ENCODE measurements at regions not wholly inside any gene's neighbourhood (a gene's known extent, or its start where the extent isn't known, plus 50 kb on each side); places are given as distances from the start of the nearest gene placed in this dataset.

DNA sequence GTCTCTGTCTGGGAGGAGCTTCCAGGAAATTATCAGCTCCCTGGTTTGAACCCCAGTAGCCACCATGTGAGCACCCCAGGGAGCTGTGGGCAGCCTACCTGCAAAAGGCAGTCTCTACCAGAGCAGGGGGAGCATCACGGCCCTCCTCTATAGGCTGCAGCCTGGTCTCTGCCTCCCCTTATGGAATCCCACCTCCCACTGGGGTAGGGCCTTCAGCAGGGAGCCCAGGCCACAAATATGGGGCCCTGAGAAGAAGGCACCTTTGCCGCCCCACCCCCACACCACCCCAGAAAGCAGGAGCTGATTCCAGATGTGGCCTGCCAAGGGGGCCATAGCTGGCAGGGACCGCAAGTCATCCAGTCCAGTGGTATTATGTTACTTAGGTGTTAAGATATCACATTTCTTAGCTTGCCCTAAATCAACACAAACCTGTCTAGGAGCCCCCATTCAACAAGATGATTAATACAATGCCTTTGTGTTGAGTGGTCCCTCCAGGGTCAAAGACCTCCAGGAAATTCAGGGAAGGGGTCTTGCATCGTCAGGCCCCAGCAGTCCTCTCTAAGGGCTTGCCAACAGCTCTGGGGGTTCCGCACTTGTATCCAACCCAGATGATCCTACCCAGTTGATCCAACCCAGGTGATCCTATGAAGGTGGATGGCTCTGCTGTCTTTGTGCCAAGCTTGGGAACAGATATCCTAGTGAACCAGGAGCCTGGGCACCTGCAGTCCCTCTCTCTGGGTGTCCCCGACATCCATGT lies 114.9 kb downstream of the OAT start:
- H3K36me3 ChIP-seq (ENCODE audit: control insufficient read depth, insufficient read depth, low read length), result no peaks in the 10 kb centered on the region
- Mint-ChIP-seq H3K4me1 (ENCODE audit: low read depth, unreplicated experiment) (no peaks in the 10 kb centered on the region), H3K27me3 (ENCODE audit: insufficient read depth, unreplicated experiment) (no peaks in the 10 kb centered on the region), H3K9me3 (ENCODE audit: unreplicated experiment) (peaks cover 10% of the 10 kb centered on the region), H3K4me3 (ENCODE audit: unreplicated experiment) (no peak overlapping the region), H3K27ac (ENCODE audit: unreplicated experiment) (no peak overlapping the region), H3K36me3 (ENCODE audit: insufficient read depth, unreplicated experiment) (no peaks in the 10 kb centered on the region)
- DNase-seq, result peak in 1 of 2 experiments; percentile 7
- no peak overlapping the region for H3K4me3 ChIP-seq (ENCODE audit: low read depth, low read length)
- POLR2A ChIA-PET, result no interaction called here
- intact Hi-C loops (cut with micrococcal nuclease; ENCODE audit: unreplicated experiment), result no loop called here
- H3K27me3 ChIP-seq (replicated peaks; ENCODE audit: control insufficient read depth, insufficient read depth, low read length), result no peaks in the 10 kb centered on the region
- TF ChIP-seq, protein P1, sequence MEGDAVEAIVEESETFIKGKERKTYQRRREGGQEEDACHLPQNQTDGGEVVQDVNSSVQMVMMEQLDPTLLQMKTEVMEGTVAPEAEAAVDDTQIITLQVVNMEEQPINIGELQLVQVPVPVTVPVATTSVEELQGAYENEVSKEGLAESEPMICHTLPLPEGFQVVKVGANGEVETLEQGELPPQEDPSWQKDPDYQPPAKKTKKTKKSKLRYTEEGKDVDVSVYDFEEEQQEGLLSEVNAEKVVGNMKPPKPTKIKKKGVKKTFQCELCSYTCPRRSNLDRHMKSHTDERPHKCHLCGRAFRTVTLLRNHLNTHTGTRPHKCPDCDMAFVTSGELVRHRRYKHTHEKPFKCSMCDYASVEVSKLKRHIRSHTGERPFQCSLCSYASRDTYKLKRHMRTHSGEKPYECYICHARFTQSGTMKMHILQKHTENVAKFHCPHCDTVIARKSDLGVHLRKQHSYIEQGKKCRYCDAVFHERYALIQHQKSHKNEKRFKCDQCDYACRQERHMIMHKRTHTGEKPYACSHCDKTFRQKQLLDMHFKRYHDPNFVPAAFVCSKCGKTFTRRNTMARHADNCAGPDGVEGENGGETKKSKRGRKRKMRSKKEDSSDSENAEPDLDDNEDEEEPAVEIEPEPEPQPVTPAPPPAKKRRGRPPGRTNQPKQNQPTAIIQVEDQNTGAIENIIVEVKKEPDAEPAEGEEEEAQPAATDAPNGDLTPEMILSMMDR (IDR thresholded peaks at IDR 0.05; ENCODE audit: insufficient read depth in 1 of 2, low read depth in 1 of 2, low read length in 1 of 2, severe bottlenecking in 1 of 2, unreplicated experiment in 1 of 2), result no peak
- H3K4me1 ChIP-seq, result no peaks in the 10 kb centered on the region
- CTCF ChIA-PET, result no interaction called here
- no TSS peak for BruUV-seq (replicated peaks)
- peaks cover 8% of the 10 kb centered on the region for H3K9me3 ChIP-seq

GRCh38 chr10:124302951-124303505 lies 115.7 kb downstream of the OAT start:
- intact Hi-C loops (cut with micrococcal nuclease; ENCODE audit: unreplicated experiment), result no loop called here
- Histone ChIP-seq H3K36me3 (ENCODE audit: control insufficient read depth, insufficient read depth, low read length) (no peaks in the 10 kb centered on the region), H3K9me3 (peaks cover 8% of the 10 kb centered on the region), H3K4me3 (ENCODE audit: low read depth, low read length) (no peak overlapping the region), H3K27me3 (replicated peaks; ENCODE audit: control insufficient read depth, insufficient read depth, low read length) (no peaks in the 10 kb centered on the region), H3K4me1 (no peaks in the 10 kb centered on the region)
- no TSS peak for BruUV-seq (replicated peaks)
- Mint-ChIP-seq H3K27ac (ENCODE audit: unreplicated experiment) (no peak overlapping the region), H3K4me1 (ENCODE audit: low read depth, unreplicated experiment) (no peaks in the 10 kb centered on the region), H3K27me3 (ENCODE audit: insufficient read depth, unreplicated experiment) (no peaks in the 10 kb centered on the region), H3K36me3 (ENCODE audit: insufficient read depth, unreplicated experiment) (no peaks in the 10 kb centered on the region), H3K4me3 (ENCODE audit: unreplicated experiment) (no peak overlapping the region), H3K9me3 (ENCODE audit: unreplicated experiment) (peaks cover 10% of the 10 kb centered on the region)
- TF ChIP-seq, protein P1 (IDR thresholded peaks at IDR 0.05; ENCODE audit: insufficient read depth in 1 of 2, low read depth in 1 of 2, low read length in 1 of 2, severe bottlenecking in 1 of 2, unreplicated experiment in 1 of 2), result no peak
- DNase-seq, result peak in 1 of 2 experiments; percentile 16
- CTCF ChIA-PET, result no interaction called here
- POLR2A ChIA-PET, result no interaction called here

GRCh38 chr10:124301736-124302135 lies 117.0 kb downstream of the OAT start:
- Mint-ChIP-seq H3K27me3 (ENCODE audit: insufficient read depth, unreplicated experiment) (no peaks in the 10 kb centered on the region), H3K27ac (ENCODE audit: unreplicated experiment) (no peak overlapping the region), H3K36me3 (ENCODE audit: insufficient read depth, unreplicated experiment) (no peaks in the 10 kb centered on the region), H3K4me1 (ENCODE audit: low read depth, unreplicated experiment) (no peaks in the 10 kb centered on the region), H3K9me3 (ENCODE audit: unreplicated experiment) (peaks cover 10% of the 10 kb centered on the region), H3K4me3 (ENCODE audit: unreplicated experiment) (no peak overlapping the region)
- Histone ChIP-seq H3K4me3 (ENCODE audit: low read depth, low read length) (no peak overlapping the region), H3K27me3 (replicated peaks; ENCODE audit: control insufficient read depth, insufficient read depth, low read length) (no peaks in the 10 kb centered on the region), H3K9me3 (peaks cover 8% of the 10 kb centered on the region), H3K36me3 (ENCODE audit: control insufficient read depth, insufficient read depth, low read length) (no peaks in the 10 kb centered on the region), H3K4me1 (no peaks in the 10 kb centered on the region)
- ChIA-PET POLR2A (no interaction called here), CTCF (interaction anchor here (0.8 kb wide), 1 partner anchor 307 kb away, joined by 3 read pairs; no protein-coding TSS in a partner anchor)
- peak in 1 of 2 experiments; percentile 8 for DNase-seq
- no TSS peak for BruUV-seq (replicated peaks)
- intact Hi-C loops (cut with micrococcal nuclease; ENCODE audit: unreplicated experiment), result no loop called here
- TF ChIP-seq, protein P1 (IDR thresholded peaks at IDR 0.05; ENCODE audit: insufficient read depth in 1 of 2, low read depth in 1 of 2, low read length in 1 of 2, severe bottlenecking in 1 of 2, unreplicated experiment in 1 of 2), result no peak
